Midbrain (tissue), 1 donor: ENCODE measurements at regions not wholly inside any gene's neighbourhood (a gene's known extent, or its start where the extent isn't known, plus 50 kb on each side); places are given as distances from the start of the nearest gene placed in this dataset.
"Not testable (repeated sequence)": the region's sequence is repeated elsewhere in the genome, so short reads cannot be mapped to it uniquely, and the experiment has no call there.

Experiments used
- DNase-seq: peaks from one replicate; lab custom pipeline; 2025; lab: John Stamatoyannopoulos, UW

DNA sequence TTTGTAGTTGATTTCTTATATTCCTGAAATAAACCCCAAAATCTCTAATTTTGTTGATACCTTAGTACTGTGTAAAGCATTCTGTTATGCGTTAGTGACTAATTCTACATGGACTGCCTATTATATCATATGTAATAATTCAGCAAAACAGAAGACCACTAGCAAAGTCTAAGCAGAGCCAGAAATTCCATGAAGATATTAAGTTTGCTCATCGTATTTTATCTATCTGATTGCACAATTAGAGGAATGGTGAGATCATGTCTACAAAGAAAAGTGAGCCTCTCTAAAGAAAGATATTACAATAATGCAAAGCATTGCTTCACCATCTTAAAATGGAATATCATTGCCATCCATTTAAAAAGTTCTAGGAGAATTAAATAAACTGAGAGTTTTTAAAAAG is 374.6 kb upstream of the SLC7A11 start:
- no peak for DNase-seq

DNA sequence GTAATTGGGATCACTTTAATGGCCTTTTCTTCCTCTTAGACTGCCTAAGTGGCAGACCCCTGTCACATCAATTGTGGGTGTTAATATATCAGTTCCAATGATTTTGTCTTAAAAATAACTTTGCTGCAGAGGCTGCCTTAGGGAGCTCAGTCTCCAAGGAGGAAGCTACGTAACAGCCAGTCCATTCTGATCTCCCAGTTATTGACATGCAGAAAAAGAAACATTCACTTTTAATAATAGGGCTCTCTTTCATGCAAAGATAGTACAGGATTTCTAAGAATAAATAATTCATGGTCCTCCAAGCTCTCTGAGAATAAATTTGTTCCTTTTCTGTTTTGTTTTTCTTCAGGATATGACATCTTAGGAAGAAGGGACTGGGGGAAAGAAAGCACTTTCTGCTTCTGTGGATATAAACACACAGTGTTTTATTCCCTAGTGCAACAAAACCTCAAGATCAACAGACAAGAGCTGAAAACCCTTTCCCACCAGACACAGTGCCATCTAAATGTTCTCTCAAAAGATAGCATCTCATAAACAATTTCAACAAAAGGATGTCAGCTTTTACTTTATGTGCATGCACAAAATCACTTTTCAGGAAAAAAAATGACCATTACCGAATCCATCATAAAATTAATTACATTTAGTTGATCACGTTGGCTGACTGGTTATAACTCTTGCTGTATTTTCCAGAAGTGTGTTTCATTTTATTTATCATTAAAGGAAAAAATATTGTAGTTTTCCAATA is 372.4 kb upstream of the SLC7A11 start:
- DNase-seq, result no peak

DNA sequence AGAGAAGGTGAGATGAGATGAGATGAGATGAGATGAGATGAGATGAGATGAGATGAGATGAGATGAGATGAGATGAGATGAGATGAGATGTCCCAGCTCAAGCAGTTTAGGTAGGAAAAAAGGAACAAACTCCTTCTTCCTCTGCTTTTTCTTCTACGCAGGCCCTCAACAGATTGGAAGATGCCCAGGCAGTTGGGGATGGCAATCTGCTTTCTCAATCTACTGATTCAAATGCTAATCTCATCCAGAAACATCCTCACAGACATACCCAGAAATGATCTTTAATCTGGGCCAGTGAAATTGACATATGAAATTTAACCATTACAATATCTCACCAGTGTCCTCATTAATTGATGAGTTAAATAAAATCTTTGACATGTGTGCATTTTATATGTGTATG is 370.3 kb upstream of the SLC7A11 start:
- no peak for DNase-seq

DNA sequence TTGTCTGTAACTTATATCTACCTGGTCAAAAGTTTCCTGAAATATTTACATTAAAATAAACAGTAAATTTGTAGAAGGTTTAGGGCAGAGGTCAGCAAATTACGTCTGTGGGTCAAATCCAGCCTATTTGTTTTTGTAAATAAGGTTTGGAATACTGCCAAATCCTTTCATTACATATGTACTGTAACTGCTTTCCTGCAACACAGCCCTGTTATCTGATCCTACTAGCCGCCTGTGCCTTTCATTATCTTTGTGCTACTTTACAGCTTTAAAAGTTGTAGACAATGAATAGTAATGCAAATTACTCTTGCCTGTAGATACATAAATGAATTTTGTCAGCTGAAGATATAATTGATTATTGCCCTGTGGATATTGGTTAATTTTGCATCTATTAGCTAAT is 369.6 kb upstream of the SLC7A11 start:
- DNase-seq, result no peak

DNA sequence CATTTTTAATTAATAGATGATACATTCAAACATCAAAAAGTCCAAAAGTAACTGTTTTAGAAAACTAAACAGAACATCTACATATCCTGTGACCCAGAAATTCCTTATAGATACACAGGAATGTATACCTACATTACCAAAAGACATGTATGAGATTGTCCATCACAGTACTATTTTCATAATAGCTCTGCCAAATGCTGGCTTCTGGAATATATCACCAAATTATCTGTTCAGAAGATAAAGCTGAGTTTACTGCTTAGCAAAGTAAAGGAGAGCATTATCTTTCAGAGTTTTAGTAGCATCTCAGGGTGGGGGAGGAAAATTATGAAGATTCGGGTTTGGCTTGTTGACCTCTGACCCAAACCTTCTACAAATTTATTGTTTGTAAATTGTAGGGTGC is 368.9 kb upstream of the SLC7A11 start:
- DNase-seq, result no peak

DNA sequence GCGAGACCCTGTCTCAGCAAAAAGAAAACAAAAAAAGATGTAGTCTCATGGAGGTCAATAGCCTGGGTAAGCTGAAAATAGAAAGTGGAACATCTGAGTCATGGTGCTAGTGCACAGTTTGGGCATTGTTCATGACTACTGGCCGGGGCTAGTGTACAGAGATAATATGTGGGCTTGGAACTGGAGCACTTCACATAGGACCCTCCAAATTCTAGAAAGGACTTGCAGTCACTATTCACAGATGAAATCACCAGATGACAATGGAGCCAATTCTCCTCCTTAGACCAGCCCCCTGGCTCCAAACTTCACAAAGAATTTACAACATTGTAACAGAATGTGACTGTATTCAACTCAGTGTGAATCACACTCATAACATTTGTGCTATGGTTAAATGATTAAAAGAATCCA is 367.8 kb upstream of the SLC7A11 start:
- DNase-seq, result no peak

DNA sequence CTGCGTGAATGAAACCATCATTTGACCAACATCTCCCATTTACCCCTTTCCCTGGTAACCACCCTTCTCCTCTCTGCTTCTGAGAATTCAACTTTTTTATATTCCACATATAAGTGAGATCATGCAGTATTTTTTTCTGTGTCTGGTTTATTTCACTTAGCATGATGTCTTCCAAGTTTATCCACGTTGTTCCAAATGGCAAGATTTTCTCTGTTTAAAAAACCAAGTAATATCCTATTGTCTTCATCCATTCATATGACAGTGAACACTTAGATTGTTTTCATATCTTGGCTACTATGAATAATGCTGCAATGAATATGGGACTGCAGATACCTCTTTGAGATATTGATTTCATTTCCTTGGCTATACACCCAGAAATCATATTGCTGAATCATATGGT is 362.4 kb upstream of the SLC7A11 start:
- no peak for DNase-seq

DNA sequence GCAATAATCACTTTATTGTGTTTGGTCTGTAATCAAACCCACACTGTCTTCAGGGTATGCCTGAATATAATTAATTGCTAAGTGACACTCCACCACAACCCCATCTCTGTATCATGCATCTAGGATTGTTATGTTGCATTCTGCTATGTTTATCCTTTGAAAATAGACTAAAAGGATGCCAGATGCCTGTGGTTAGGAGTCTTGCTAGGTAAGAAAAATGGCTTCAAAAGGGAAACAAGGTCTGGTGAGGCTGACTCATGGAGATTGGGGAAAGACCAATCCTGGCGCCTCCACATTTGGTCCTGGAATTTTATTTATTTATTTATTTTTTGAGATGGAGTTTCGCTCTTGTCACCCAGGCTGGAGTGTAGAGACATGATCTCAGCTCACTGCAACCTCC is 360.5 kb upstream of the SLC7A11 start:
- no peak for DNase-seq

DNA sequence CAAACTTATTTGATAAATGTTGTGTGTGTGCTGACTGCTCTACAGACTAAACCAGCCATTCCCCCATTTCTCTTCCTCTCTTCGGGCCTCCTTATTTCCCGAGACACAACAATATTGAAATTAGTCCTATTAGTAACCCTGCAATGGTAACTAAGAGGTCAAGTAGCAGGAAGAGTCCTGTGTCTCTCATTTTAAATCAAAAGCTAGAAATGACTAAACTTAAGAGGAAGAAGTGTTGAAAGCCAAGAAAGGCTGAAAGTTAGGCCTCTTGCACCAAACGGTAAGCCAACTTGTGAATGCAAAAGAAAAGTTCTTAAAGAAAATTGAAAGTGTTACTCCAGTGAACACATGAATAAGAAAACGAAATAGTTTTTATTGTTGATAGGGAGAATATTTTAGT is 357.8 kb upstream of the SLC7A11 start:
- no peak for DNase-seq

DNA sequence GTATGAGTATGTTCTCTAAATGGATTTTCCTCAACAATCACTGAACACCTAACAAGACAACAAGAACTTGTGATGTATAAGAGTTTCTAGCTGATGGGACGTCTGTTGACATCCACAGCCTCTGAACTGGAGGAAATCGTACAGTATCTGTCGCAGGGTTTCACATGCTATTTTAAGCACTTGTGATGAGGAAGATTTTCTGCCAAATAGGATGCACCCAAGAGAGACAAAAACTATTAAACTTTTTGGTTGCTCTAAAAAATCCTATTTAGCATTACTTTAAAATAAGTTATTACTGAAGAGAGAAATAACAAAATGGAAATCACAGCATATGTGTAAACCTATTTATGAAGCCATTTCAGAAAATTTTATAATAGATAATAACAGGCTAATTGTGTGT is 356.1 kb upstream of the SLC7A11 start:
- DNase-seq, result no peak

DNA sequence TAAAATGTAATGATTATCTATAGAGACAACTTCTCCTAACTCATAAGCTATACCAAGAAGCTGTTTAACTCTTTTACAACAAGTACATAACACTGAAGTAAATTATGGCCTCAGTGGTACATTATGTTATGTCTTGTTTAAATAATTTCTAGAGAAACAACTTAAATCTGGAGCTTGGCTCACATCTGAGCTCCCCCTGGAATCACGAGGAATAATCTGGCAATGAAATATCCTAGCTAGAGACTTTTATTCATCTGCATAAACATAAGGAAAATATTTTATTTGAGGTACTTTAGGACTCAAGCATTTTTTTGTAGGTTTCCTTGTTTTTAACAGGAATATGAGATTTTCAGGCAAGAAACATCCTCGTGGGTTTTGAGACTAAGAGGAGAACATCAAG is 354.7 kb upstream of the SLC7A11 start:
- no peak for DNase-seq

DNA sequence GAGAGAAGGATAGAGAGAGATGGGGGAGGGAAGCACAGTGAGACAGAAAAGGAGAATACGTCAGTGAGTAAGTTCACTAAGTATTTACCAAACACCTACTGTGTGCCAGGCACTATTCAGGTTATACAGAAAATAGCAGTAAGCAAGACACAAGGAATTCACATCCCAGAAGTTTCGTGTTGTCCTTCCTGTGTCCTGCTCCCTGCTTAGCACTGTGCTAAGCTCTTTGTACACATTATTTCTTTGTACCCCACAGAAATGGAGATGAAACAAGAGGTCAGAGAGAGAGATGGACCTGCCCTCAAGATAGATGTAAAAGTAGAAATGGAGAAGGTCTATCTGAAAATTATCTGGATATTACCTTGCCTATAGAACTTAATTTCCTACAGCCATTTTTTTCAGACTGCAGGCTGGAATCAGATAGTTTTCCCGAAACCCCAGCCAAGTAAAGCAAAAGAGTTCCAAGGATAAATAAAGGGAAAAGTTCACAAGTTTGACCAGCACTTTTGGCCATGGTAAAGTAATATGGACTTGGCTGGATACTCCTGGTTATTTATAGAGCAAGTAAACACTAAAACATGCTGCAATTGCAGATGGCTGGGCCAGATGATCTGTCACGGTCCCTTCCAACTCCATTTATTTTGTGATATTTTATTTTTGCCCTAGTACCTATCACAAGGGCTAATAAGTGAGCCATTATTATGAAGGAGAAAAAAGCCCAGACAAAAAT is 353.7 kb upstream of the SLC7A11 start:
- no peak for DNase-seq

DNA sequence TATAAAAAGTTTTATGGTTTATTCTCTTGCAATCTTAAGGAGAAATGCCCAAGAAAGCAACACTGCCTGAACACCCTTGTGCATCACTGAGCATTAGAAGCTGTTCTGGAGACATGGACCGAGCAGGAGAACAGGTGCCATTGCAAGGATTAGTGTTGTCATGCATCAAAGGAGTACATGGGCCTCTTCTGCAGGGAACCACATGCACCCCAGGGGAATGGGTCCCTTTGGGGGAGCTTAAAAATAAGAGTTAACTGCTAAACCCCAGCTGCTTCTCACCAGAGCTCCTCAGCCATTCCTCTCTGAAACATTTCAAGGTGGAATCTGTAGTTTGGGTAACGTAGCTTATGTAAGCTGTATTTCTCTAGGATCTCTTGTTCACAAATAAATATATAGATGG is 353.0 kb upstream of the SLC7A11 start:
- DNase-seq, result no peak

DNA sequence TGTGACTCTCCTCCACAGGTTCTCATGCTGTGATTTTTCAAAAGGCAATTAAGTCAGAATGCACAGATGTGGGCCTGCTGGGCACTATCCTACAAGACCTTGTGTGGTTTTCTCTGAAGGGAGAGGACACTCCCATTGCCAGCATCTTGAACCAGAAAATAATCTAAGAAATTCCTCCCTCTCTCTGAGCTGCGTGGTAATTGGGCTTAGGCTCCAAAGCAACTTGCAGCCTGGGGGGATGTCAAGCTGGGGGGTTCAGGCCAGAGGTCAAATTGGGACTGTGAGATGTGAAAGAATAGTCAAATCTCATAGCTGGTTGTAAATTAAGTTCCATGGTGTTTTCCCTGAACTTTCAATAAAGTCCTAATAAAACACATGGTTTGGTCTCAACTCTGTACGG is 350.6 kb upstream of the SLC7A11 start:
- no peak for DNase-seq

DNA sequence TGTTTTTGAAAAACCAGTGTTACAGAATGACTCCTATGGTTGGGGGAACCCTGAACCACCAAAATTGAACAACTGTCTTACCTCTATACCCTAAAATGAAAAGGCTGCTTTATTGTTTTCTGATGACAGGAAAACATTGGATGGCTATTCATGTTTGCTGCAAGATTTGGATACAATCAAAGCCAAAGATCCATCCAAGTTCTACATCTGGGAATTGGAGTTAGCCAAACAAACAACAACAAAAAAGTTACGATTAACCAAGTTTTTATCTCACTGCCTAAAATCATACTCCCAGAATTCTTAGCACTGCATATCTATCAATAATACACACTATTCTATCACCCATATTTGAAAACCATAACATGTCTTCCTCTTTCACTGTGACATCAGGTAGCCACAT is 349.7 kb upstream of the SLC7A11 start:
- no peak for DNase-seq

DNA sequence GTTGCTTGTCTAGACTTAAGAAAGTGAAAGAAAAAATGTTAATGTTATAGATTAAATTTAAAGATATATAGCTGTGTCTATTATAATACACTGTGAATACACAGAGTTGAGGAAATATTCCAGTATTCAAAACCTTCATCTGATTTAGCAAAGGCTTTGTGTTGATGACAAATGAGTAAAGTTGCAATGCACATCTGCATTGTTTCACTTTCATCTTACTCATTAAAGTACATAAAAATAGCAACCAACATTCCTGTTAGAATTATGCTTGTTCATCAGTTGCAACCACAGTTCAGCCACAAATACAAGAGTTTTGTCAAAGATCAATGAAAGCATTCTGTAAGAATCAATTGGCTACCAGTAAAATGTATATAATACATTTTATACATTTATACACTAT is 346.4 kb upstream of the SLC7A11 start:
- no peak for DNase-seq

DNA sequence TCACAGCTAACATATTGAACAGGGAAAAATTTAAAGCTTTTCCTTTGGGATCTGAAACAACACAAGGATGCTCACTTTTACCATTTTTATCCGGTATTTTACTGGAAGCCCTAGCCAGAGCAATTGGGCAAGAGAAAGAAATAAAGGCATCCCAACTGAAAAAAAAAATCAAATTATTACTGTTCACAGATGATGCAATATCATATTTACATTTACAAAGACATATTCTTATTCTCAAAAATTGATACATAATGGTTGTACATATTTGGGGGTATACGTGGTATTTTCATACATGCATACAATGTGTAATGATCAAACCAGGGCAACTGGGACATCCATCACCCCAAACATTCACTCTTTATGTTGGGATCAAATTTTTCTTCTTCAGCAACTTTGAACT is 337.0 kb upstream of the SLC7A11 start:
- no peak for DNase-seq

DNA sequence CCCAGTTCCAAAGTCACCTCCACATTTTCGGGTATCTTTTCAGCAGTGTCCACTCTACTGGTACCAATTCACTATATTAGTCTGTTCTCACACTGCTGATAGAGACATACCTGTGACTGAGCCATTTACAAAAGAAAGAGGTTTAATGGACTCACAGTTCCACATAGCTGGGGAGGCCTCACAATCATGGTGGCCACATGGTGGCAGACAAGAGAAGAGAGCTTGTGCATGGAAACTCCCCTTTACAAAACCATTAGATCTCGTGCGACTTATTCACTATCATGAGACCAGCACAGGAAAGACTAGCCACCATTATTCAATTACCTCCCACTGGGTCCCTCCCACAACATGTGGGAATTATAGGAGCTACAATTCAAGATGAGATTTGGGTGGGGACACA is 335.7 kb upstream of the SLC7A11 start:
- DNase-seq, result not testable (repeated sequence)

DNA sequence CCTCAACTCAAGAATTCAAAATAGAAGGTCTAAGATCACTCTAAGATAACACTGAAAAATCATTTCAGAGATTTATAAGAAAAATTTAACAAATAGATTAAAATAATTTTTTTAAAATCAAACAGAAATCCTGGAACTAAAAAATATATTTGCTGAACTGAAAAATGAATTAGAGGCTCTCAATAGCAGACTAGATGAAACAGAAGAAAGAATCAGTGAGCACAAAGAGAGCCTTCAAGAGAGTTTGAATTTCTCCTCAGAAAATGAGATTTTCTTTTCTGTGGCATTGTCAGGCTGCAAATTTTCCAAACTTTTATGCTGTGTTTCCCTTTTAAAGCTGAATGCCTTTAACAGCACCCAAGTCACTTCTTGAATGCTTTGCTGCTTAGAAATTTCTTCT is 335.0 kb upstream of the SLC7A11 start:
- DNase-seq, result no peak

DNA sequence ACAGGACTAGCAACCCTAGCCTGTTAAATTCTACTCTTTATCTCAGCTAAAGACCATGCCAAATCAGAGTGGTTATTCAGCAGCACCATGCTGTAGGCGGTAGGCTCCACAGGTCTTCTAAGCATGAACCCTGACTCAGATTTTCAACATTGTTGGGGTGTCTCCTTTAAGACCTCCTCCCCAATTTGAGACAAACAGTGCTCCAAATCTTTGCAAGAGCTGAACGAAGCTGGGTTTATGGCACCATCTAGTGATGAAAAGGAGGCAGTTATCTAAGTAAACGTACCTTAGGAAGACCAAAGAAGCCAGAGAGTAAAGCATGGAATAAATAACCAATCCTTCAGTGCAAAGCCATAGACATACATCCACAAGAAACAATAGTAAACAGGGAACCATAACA is 334.5 kb upstream of the SLC7A11 start:
- DNase-seq, result no peak

DNA sequence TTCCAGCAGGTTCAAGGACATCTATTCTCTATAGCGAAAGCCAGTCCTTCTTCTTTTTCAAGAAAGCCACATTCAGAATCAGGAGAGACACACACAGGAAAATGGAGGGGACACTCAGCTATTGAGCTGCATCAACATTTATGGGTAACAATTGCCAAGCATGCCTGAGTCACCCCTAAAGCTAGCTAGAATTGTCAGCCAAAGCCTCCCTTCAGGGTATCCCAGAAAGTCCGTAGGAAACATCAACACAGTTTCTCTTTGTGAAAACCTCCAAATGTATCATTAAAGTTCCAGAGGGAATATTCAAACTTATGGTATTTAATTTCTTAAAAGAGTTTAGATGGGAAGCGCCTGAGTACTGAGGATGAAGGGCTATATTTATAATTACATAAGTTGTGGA is 331.1 kb upstream of the SLC7A11 start:
- no peak for DNase-seq

DNA sequence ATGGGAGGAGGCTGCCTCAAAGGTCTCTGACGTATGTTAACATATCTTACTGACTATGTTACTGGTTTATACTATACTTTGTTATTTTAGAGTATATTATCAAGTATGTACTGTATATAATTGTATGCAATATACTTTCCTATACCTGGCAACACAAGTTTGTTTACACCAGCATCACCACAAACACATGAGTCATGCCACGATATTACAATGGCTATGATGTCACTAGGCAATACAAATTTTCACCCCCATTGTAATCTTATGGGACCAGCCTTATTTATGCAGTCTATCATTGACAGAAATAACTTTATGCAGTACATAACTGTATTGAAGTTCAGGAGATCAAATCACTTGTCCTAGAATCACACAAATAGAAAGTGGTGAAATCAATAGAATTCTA is 329.9 kb upstream of the SLC7A11 start:
- DNase-seq, result no peak

DNA sequence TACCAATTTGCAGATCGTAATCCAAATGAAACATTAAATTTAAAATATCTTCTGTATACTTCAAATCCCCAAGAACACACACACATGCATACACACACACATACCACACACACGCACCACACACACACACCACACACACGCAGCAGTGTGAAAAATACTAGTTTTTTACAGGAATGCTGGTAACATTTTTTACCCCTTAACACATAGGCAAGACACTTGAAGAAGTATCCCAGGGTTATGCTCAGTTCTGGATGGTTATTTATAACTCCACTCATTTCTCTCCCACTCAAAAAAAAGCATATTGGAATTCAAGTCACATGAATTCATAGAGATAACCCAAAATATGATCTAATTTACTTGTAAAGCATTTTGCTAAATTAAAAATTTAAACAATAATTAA is 325.5 kb upstream of the SLC7A11 start:
- DNase-seq, result no peak

DNA sequence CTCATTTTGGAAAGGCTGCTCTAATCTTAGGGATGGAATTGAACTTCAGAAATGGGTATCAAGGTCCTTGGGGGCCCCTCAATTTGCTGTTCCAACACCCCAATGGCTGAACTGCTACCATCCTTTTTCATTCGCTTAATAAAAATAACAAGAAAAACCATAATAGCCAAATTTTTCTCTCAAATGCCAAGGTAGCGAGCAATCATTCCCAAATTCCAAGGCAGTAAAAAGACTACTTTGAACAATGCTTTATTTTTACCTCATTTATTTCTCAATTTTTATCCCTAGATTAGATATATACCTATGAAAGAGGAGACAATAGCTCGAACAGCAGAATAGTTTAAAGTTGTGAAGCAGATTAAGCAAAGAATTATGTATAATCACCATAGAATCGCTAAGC is 323.4 kb upstream of the SLC7A11 start:
- no peak for DNase-seq
